GM21381 (cell line): ENCODE measurements at regions not wholly inside any gene's neighbourhood (a gene's known extent, or its start where the extent isn't known, plus 50 kb on each side); places are given as distances from the start of the nearest gene placed in this dataset.
"Not testable (repeated sequence)": the region's sequence is repeated elsewhere in the genome, so short reads cannot be mapped to it uniquely, and the experiment has no call there.

Experiments
- ATAC-seq: cut with Tn5 transposase; IDR thresholded peaks from one replicate; pipeline ENCODE4 v1.9.1; 2021; ENCODE audit warnings: mild to moderate bottlenecking, moderate library complexity; ENCODE audit not compliant: unreplicated experiment

DNA sequence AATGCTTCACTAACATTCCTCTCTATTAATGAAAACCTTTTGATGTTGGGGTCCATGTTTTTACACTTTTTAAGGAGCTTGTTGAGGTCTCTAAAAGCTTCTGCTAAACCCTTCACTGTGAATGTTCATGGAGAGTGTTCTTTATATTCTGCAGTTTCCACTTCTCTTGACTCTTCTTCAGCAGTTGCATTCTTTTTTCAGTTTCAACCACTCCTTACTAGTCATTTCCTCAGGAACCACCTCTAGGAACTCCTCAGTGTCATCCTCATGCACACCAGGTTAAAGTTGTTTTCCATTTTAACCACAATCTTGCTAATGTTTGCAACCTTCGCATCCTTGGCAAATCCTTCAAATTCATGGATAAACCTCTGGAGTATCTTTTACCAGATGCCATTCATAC is 821.6 kb downstream of the ANKRD7 start:
- ATAC-seq, result no peak

DNA sequence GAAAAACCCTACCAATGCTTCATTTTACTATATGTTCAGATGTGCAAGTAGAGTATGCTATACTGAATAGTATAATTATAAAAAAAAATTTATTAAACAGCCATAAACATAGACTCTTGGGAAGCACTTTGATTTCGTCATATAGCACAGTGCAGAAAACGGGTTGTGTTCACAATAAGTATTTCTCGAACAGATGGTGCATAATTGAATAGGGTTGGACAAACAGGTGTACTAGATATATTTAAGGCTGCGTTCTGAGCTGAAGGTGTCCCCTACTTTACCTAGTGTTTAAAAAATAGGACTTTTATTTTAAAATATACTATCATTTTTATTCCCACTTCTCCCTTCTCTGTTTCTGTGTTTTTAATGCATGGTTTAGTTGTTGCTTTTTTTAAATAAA is 841.5 kb downstream of the ANKRD7 start:
- ATAC-seq, result no peak

DNA sequence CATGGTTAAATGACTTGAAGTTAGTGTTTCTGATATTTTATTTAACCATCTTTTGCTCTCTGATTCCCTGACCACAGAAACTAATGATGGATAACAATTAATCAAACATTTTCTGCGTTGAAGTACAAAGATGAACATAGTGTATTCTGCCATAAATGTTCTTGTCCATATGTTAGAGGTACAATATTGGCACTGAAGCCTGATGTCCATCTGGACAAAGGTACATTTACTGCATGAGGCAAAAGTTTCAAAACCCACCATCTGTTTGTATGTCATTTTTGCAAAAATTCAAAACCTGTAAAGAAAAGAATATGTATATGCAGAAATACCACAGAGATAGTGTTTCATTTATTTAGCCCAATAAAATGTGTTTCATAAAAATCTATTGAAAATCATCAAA is 861.5 kb downstream of the ANKRD7 start:
- no peak for ATAC-seq

DNA sequence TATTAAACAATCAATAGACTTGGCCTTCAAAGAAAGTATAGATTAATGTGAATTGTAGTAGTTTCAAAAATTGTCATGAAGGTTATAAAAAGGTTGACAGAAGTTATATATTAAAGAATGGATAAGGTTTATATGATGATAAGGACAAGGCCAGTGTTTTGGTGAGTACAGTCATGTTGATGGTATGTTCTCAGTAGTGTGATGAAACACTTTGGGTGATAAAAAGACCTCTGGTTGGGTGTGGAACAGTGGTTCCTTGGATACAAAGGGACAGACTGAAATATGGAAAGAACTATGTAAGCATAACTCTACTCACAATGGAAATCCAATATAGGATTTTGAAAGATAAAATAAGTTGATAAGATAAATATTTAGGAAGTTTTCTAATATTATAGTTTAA is 866.3 kb downstream of the ANKRD7 start:
- no peak for ATAC-seq

DNA sequence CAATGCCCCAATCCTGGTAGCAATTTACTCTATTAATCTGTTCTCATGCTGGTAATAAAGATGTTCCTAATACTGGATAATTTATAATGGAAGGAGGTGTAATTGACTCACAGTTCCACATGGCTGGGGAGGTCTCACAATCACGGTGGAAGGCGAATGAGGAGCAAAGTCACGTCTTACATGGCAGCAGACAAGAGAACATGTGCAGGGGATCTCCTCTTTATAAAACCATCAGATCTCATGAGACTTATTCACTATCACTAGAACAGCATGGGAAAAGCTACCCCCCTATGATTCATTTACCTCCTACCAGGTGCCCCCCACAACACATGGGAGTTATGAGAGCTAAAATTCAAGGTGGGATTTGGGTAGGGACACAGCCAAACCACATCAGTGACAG is 872.2 kb downstream of the ANKRD7 start:
- no peak for ATAC-seq

DNA sequence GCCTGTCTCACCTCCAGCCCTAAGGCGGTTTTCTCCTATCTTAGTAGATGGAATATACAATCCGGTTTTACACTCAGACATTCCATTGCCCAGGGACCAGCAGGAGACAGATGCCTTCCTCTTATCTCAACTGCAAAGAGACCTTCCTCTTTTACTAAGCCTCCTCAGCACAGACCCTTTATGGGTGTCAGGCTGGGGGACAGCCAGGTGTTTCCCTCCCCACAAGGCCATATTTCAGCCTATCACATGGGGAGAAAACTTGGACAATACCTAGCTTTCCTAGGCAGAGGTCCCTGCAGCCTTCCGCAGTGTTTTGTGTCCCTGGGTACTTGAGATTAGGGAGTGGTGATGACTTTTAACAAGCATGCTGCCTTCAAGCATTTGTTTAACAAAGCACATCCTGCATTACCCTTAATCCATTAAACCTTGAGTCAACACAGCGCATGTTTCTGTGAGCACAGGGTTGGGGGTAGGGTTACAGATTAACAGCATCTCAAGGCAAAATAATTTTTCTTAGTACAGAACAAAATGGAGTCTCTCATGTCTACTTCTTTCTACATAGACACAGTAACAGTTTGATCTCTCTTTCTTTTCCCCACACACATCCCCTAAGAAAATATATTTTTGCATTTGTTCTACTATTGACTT is 876.2 kb downstream of the ANKRD7 start:
- not testable (repeated sequence) for ATAC-seq

DNA sequence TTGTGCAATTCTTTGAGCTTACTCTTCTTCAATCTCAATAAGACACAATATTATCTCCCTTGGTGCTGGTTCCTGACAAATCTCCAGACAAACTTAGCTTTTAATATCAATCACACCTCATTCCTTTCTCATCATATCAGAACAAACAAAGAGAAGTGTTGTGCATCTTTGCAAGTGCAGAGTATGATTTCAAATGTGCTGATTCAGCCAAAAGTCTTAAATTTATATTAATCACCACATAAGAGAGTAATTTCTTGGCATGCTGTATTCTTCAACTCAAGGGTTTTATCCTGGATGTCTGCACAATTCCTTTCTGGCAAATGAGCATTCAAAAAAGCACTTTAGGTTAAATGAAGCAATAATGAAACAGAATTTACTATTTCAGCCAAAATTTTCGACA is 877.8 kb downstream of the ANKRD7 start:
- ATAC-seq, result no peak

DNA sequence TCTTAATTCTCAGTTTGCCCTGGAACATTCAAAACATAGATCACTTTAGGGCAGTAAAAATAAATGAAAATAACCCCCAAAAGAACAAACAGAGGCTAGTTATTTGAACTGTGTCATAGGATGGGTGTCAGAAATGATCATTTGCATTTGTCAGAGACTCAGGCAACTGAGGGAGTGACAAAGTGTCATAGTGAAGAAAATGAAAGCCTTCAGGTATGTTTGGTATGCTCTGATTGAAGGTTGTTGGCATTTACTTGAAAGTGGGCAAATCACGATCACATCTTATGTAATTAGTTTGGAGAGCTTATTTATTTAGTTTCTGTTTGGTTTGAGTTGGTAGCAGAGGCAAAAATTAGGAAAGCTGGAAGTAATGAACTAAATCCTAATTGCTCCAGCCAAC is 880.9 kb downstream of the ANKRD7 start:
- ATAC-seq, result no peak

DNA sequence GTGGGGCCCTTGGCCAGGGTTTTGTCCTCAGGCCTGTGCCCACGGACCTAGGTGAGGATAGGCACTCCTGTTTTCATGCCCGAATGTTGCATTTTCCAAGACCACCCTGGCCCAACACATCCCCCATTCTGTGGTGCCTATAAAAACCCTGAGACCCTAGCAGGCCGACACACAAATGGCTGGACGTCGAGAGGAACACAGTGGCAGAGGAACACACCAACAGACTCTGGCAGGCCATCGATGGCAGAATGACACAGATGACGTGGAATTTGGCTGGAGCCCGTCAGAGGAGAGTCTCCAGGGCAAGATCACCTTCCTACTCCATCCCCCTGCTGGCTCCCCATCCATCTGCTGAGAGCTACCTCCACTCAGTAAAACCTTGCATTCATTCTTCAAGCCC is 898.8 kb downstream of the ANKRD7 start:
- no peak for ATAC-seq

DNA sequence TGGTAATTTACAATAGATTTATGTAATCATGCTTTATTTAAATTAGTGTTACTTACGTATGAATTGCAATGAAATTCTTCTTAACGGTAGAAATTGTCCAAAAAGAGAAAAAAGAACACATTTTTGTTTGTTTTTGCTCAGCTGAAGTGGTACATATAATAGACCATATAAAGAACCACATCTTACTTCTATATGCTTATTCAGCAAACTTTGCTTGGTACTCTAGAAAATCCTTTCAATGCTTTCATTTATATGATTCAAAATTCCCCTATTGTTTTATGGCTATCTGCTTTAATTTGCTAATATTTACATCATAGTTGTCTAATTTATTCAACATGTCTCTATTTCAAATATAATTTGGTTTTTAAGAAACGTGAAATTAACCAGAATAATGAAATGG is 903.2 kb downstream of the ANKRD7 start:
- no peak for ATAC-seq

DNA sequence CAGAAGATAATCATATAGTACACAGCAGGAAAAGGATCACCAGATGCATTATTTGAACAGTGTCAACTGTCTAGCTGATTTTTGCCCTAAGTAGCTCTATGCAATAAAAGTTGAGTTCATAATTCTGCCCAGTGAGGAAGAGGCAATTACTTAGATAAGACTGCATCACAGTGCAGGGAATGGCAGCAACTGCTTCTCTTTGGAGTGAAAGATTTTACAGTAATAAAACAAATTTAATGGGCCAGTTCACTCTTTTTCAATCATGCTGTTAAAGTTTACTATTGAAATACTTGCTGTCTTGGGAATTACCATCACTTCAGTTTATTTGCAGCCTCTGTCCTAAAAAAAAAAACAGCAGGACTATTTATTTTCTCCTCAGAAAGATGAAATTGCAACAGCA is 907.9 kb downstream of the ANKRD7 start:
- no peak for ATAC-seq

DNA sequence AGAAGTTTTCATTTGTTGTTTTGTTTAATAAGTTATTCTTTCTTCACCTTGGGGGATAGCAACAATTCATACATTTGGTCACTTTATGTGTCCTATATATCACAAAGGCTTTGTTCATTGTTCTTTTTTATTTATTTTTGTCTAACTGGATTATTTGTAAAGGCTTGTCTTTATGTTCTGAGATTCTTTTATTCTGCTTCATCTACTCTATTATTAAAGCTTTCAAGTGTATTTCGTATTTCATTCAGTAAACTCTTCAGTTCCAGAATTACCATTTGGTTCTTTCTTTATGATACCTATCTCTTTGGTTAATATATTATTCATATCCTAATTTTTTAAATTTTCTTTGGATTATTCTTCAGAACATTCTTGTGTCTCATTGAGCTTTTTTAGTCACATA is 942.9 kb downstream of the ANKRD7 start:
- ATAC-seq, result no peak

DNA sequence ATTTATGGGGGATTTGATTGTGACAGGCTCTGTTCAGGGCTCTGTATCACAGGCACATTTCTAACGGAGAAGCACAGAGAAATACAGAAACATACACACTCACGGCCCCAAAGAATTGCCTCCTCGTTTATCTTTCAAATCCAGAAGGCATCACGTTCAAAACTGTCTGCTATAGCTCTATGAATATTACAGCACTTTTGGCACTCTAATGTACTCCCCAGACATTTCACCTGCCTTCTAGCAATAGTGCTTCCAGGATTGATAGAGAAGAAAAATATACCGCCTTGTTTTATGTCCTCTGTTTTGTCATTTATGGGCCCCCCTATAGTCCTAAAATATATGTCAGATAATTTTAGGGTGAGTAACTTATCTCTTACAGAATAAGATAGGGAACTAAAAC is 947.5 kb downstream of the ANKRD7 start:
- ATAC-seq, result no peak

DNA sequence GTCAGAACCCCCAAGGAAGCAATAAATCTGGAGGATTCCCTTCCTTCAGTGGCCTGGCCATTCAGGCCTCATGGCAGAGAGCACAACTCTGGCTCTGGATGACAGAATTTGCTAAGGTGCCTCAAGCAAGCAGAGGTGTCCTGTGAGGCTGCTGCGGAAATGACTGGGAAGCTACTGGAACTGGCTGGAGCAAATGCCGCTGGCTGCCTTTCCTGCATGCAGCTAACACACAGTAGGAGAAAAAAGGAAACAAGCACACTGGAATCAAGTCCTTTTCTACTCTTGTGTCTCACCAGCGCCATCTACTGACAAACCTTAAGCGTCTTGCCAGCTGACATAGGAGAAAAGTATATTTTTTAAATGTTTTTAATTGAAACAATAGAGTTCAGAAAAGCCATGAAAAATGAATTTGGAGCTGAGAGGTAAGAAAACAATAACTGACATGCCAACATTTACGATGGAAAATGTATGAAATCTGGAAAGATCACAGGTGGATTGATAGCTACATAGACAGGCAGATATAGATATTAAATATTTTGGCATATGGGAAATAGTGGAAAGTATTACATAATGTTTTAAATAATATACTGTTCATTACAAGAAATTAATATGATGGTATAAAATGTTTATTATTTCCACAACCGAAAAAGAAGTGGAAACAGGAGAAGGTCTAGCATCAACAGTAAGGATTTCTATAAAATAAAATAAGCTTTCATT is 951.6 kb downstream of the ANKRD7 start:
- no peak for ATAC-seq

DNA sequence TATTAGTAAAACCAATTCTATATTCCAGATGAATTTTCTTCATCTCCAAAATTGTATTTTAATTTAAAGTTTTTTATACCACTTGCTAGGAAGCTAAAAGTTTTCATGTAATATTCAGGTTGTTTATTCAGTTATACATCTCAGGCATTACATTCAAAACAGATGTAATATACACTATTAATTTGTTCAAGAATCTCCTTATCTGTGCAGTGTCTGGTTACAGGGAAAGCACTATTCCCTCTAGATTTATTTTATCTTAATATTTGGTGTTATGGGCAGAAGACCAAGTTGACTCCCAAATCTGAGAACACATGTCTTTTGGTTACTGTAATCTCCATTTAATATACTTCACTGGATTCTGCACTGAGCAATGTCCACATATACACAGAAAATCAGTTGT is 953.4 kb downstream of the ANKRD7 start:
- ATAC-seq, result no peak

DNA sequence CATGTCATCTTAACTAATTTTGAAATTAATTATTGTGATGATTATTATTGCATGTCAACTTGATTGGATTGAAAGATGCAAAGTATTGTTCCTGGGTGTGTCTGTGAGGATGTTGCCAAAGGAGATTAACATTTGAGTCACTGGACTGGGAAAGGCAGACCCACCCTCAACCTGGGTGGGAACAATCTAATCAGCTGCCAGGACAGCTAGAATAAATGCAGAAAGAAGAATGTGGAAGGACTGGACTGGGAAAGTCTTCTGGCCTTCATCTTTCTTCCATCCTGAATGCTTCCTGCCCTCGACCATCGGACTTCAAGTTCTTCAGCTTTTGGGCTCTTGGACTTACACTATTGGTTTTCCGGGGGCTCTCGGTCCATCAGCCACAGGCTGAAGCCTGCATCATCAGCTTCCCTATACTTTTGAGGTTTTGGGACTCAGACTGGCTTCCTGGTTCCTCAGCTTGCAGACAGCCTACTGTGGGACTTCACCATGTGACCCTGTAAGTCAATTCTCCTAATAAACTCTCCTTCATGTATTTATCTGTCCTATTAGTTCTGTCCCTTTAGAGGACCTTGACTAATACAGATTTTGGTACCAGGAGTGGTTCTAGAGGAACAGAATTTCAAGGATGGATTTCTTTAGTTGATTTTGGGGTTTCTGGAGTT is 959.8 kb downstream of the ANKRD7 start:
- no peak for ATAC-seq

DNA sequence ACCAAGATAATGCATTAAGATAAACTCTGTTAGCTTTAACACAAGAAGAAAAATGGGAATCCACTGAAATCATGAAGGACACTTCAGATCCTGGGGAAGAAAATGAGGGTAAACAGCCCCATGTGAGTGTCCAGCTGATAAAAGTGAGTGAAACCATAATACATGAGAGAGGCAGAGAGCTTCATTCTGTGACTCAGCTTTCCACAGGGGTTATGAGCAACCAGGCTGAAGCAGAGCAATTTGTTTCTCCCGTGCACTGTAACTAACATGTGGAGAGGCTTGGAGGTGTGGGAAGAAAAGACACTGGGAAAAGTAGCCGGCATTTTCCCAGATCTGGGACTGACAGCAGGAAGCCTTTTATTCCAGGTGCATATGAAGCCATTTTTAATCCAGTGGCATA is 971.7 kb downstream of the ANKRD7 start:
- no peak for ATAC-seq

DNA sequence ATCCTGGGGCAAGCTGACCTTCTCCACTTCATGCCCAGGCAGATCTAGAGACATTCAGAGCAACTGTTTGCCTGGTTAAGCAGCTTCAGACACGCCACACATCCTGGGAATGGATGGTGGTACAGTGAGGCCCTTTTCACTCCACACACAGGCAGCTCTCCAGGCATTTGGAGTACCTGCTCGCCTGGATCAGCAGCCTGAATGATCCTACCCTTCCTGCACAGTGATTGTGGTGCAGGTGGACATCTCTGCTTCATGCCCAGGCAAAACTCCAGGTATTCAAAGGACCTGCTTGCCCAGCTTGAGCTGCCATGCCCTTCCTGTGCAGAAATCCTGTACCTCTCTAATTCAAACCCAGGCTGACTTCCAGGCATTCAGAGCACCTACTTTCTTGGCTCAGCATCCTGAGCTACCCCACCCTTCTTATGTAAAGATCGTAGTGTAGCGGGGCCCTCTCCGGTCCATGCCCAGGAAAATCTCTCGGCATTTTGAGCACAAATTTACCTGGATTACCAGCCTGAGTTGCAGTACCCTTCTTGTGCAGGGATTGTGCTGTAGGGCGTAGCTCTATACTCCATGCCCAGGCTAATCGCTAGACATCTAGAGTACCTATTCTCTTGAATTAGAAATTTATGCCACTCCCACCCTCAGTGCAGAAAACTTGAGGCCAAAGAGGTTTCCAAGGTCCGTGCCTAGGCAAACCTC is 972.8 kb downstream of the ANKRD7 start:
- ATAC-seq, result no peak

DNA sequence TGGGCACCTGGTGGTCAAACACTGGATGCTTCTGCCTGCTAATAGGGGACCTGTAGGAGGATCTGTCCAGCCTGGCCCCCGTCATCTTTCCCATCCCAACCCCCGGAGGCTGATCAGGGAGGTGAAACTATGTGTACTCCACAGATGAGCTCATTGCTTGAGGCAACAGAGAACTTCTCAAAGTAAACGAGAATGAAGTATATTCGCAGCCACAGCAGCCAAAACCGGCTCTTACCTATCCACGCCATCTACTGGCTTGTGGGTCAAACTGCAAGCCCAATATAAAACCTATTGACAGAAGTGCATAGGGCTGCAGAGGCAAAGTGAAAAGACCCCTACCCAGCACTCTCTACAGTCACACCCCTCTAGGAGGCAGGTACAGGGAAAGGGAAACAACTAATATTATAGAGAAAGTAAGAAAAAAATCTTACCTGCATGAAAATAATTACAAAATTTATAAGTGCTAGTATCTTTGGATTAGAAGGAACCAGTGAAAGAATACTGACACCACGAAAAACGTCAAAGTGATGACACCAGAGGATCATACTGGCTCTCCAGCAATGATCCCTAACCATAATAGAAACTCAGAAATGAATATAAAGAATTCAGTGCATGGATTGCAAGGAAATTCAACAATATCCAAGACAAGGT is 973.5 kb downstream of the ANKRD7 start:
- peak; percentile 90 for ATAC-seq

DNA sequence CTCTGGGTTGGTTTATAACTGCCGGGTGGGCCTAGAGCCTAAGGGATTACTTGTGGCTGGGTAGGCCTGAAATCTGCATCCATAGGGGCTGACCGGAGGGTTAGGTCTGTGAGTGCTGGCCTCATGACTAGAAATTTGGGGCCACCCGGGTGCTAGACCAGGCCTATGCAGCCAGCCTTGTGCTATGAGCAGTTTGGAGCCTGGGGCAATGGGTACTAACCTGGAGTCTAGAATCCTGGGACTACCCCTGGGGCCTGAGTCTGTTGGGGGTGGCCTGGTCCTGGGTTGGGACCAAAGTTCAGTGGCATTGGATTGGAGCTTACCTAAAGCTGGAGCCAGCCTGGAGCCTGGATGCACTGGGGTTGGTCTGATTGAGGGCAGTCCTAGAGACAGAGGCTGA is 995.2 kb downstream of the ANKRD7 start:
- ATAC-seq, result no peak

DNA sequence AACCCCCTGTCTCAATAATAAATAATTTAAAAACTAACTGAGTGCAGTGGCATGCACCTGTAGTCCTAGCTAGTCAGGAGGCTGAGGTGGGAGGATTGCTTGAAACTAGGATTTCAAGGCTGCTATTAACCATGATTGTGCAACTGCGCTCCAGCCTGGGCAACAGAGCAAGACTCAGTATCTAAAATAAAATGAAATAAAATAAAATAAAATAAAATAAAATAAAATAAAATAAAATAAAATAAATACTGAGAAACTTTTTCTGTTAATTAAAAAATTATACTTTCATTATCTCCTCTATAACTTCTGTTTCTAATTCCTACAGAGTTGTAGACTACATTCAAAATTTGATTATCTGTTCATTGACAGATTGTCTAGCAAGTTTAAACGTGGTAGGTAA is 999.4 kb downstream of the ANKRD7 start:
- ATAC-seq, result no peak
